HEK293 (cell line): ENCODE measurements at regions not wholly inside any gene's neighbourhood (a gene's known extent, or its start where the extent isn't known, plus 50 kb on each side); places are given as distances from the start of the nearest gene placed in this dataset.
"Not testable (repeated sequence)": the region's sequence is repeated elsewhere in the genome, so short reads cannot be mapped to it uniquely, and the experiment has no call there.

Source experiments
- CTCF ChIA-PET: fragments of 350-600 bp; formaldehyde crosslinking; extraction: SDS; loops from one replicate; lab custom pipeline; 2021; ENCODE audit warnings: antibody characterized with exemption; lab: Yijun Ruan, JAX
- POLR2A ChIA-PET: fragments of 300-600 bp; formaldehyde crosslinking; extraction: SDS; loops from one replicate; lab custom pipeline; 2020; ENCODE audit warnings: antibody characterized with exemption, inconsistent platforms; lab: Yijun Ruan, JAX
- H3K27ac ChIP-seq: fragments of 200-500 bp; sonication (Bioruptor generic); 2 replicates; pipeline ENCODE4 v1.5.1; 2014; ENCODE audit warnings: low read depth, low read length, control low read depth, inconsistent platforms; ENCODE audit errors: extremely low read depth
- H3K36me3 ChIP-seq, 2 experiments: fragments of 200-500 bp in 1 of 2; sonication (Bioruptor generic) in 1 of 2; 1 replicate in 1 of 2; 2 replicates in 1 of 2; pipeline ENCODE4 v1.5.1; 2014 to 2017; ENCODE audit warnings: inconsistent platforms in 2 of 2, low read length in 2 of 2; ENCODE audit not compliant: control insufficient read depth in 2 of 2, insufficient read depth in 1 of 2
- H3K4me1 ChIP-seq: fragments of 200-500 bp; sonication (Bioruptor generic); 2 replicates; pipeline ENCODE4 v1.5.1; 2014; ENCODE audit warnings: mild to moderate bottlenecking, low read length, inconsistent platforms; ENCODE audit not compliant: control insufficient read depth, insufficient read depth
- H3K4me3 ChIP-seq: 2 replicates; pipeline ENCODE4 v1.5.1; 2011; ENCODE audit warnings: low read depth, mild to moderate bottlenecking, control low read depth, low read length, moderate library complexity
- H3K9me3 ChIP-seq: fragments of 200-500 bp; sonication (Bioruptor generic); 2 replicates; pipeline ENCODE4 v1.5.1; 2014; ENCODE audit warnings: low read depth, low read length, inconsistent platforms; ENCODE audit not compliant: control insufficient read depth, insufficient read depth
- EGR2 ChIP-seq: fragments of 450-650 bp; formaldehyde crosslinking; IDR thresholded peaks from 2 replicates; pipeline ENCODE4 v1.5.1; 2016; ENCODE audit warnings: low read depth, missing biosample characterization, missing genetic modification characterization
- KLF1 ChIP-seq: fragments of 450-650 bp; formaldehyde crosslinking; IDR thresholded peaks from 2 replicates; pipeline ENCODE4 v1.5.1; 2016; ENCODE audit warnings: missing biosample characterization, missing genetic modification characterization
- KLF10 ChIP-seq: fragments of 450-650 bp; IDR thresholded peaks from 2 replicates; pipeline ENCODE4 v1.5.1; 2018; ENCODE audit warnings: missing biosample characterization, mild to moderate bottlenecking, missing genetic modification characterization
- MYNN ChIP-seq: fragments of 450-650 bp; formaldehyde crosslinking; IDR thresholded peaks from 2 replicates; pipeline ENCODE4 v1.5.1; 2016; ENCODE audit warnings: missing biosample characterization, missing genetic modification characterization, borderline replicate concordance
- PATZ1 ChIP-seq: fragments of 450-650 bp; formaldehyde crosslinking; IDR thresholded peaks from 2 replicates; pipeline ENCODE4 v1.5.1; 2016; ENCODE audit warnings: missing biosample characterization, missing genetic modification characterization
- PRDM1 ChIP-seq: fragments of 450-650 bp; formaldehyde crosslinking; IDR thresholded peaks from 2 replicates; pipeline ENCODE4; 2016; ENCODE audit warnings: missing biosample characterization, missing genetic modification characterization
- SALL2 ChIP-seq: fragments of 450-650 bp; formaldehyde crosslinking; IDR thresholded peaks from 2 replicates; pipeline ENCODE4 v1.5.0; 2017; ENCODE audit warnings: missing biosample characterization, mild to moderate bottlenecking, missing genetic modification characterization, borderline replicate concordance
- SP3 ChIP-seq: fragments of 450-650 bp; formaldehyde crosslinking; IDR thresholded peaks from 2 replicates; pipeline ENCODE4 v1.5.1; 2016; ENCODE audit warnings: missing biosample characterization, missing genetic modification characterization
- TCF7L2 ChIP-seq: IDR thresholded peaks from 2 replicates; pipeline ENCODE4 v1.6.1; 2011; ENCODE audit warnings: low read depth, mild to moderate bottlenecking, inconsistent platforms, low read length, moderate library complexity, borderline replicate concordance
- ZEB2 ChIP-seq: fragments of 450-650 bp; formaldehyde crosslinking; IDR thresholded peaks from 2 replicates; pipeline ENCODE4 v1.5.1; 2016; ENCODE audit warnings: missing biosample characterization, missing genetic modification characterization
- ZNF140 ChIP-seq: fragments of 450-650 bp; formaldehyde crosslinking; IDR thresholded peaks from 2 replicates; pipeline ENCODE4 v1.5.1; 2016; ENCODE audit warnings: missing biosample characterization, missing genetic modification characterization
- ZNF148 ChIP-seq: fragments of 450-650 bp; formaldehyde crosslinking; IDR thresholded peaks from 2 replicates; pipeline ENCODE4 v1.5.0; 2017; ENCODE audit warnings: missing biosample characterization, missing genetic modification characterization, borderline replicate concordance
- ZNF155 ChIP-seq: fragments of 450-650 bp; formaldehyde crosslinking; IDR thresholded peaks from 2 replicates; pipeline ENCODE4 v1.5.1; 2016; ENCODE audit warnings: missing biosample characterization, missing genetic modification characterization
- ZNF354C ChIP-seq: fragments of 450-650 bp; formaldehyde crosslinking; IDR thresholded peaks from 2 replicates; pipeline ENCODE4 v1.5.1; 2016; ENCODE audit warnings: missing biosample characterization, missing genetic modification characterization, low read depth, borderline replicate concordance
- ZNF416 ChIP-seq: fragments of 450-650 bp; formaldehyde crosslinking; IDR thresholded peaks from 2 replicates; pipeline ENCODE4 v1.5.1; 2016; ENCODE audit warnings: missing biosample characterization, missing genetic modification characterization
- ZNF521 ChIP-seq: fragments of 450-650 bp; formaldehyde crosslinking; IDR thresholded peaks from 2 replicates; pipeline ENCODE4 v1.5.1; 2017; ENCODE audit warnings: missing biosample characterization, mild to moderate bottlenecking, missing genetic modification characterization
- ZNF621 ChIP-seq: fragments of 450-650 bp; formaldehyde crosslinking; IDR thresholded peaks from 2 replicates; pipeline ENCODE4 v1.5.1; 2017; ENCODE audit warnings: missing biosample characterization, missing genetic modification characterization
- ZNF624 ChIP-seq: fragments of 450-650 bp; formaldehyde crosslinking; IDR thresholded peaks from 2 replicates; pipeline ENCODE4 v1.5.1; 2017; ENCODE audit warnings: missing biosample characterization, missing genetic modification characterization
- ZNF639 ChIP-seq: fragments of 450-650 bp; formaldehyde crosslinking; IDR thresholded peaks from 2 replicates; pipeline ENCODE4 v1.5.1; 2016; ENCODE audit warnings: missing biosample characterization, missing genetic modification characterization
- ZNF645 ChIP-seq: fragments of 450-650 bp; formaldehyde crosslinking; IDR thresholded peaks from 2 replicates; pipeline ENCODE4; 2016; ENCODE audit warnings: missing biosample characterization, missing genetic modification characterization
- ZNF660 ChIP-seq: fragments of 450-650 bp; IDR thresholded peaks from 2 replicates; pipeline ENCODE4 v1.5.1; 2018; ENCODE audit warnings: missing biosample characterization, mild to moderate bottlenecking, missing genetic modification characterization
- ZNF664 ChIP-seq: fragments of 450-650 bp; formaldehyde crosslinking; IDR thresholded peaks from 2 replicates; pipeline ENCODE4 v1.5.1; 2016; ENCODE audit warnings: missing biosample characterization, missing genetic modification characterization
- ZNF792 ChIP-seq: fragments of 450-650 bp; formaldehyde crosslinking; IDR thresholded peaks from 2 replicates; pipeline ENCODE4 v1.5.1; 2016; ENCODE audit warnings: missing biosample characterization, missing genetic modification characterization
- ZSCAN5A ChIP-seq: fragments of 450-650 bp; formaldehyde crosslinking; IDR thresholded peaks from 2 replicates; pipeline ENCODE4 v1.5.1; 2016; ENCODE audit warnings: missing biosample characterization, missing genetic modification characterization

- TF ChIP-seq ZNF639 (tag by site-specific recombination) (peak; percentile 74; the same call in 1 of the 2 replicates), ZNF621 (tag by site-specific recombination) (no peak), ZSCAN5A (tag by site-specific recombination) (no peak), ZNF792 (no peak), PRDM1 (tag by site-specific recombination) (no peak), KLF1 (peak; percentile 80), KLF10 (tag by site-specific recombination) (peak; percentile 58; the same call in 1 of the 2 replicates), ZNF624 (no peak), ZNF354C (tag by site-specific recombination) (no peak), PATZ1 (tag by site-specific recombination) (peak; percentile 100), MYNN (peak; percentile 93), ZNF521 (tag by site-specific recombination) (no peak), ZNF660 (peak; percentile 71), ZNF155 (no peak), TCF7L2 (no peak), SP3 (peak; percentile 69)
Measured at GRCh38 chr15:92803852-92804609, 96.1 kb upstream of the CHD2 start (continued).

GRCh38 chr15:92804610-92804936 is 95.6 kb upstream of the CHD2 start:
- POLR2A ChIA-PET = interaction anchor here (1.0 to 3.2 kb wide), 6 partner anchors 27 to 113 kb away, joined by 3 to 34 read pairs (median 4); no protein-coding TSS in a partner anchor

GRCh38 chr15:92805080-92805690 is 94.9 kb upstream of the CHD2 start:
- Histone ChIP-seq H3K27ac (no peak overlapping the region; the same call in 1 of the 2 replicates), H3K4me3 (no peak overlapping the region), H3K9me3 (no peaks in the 10 kb centered on the region), H3K36me3 (no peaks in the 10 kb centered on the region), H3K4me1 (peaks cover 8% of the 10 kb centered on the region; the same call in 1 of the 2 replicates)
- POLR2A ChIA-PET = interaction anchor here (0.5 to 3.2 kb wide), 3 partner anchors 77 to 132 kb away, joined by 3 to 34 read pairs (median 3); no protein-coding TSS in a partner anchor
- CTCF ChIA-PET = interaction anchor here (0.7 to 1.2 kb wide), 5 partner anchors 8 to 224 kb away, joined by 3 to 8 read pairs (median 4); no protein-coding TSS in a partner anchor
- TF ChIP-seq ZNF148 (tag by site-specific recombination) (no peak), ZNF354C (tag by site-specific recombination) (no peak), ZNF645 (tag by site-specific recombination) (no peak), EGR2 (no peak), SALL2 (tag by site-specific recombination) (no peak), ZNF664 (no peak), ZNF416 (tag by site-specific recombination) (no peak), ZNF140 (tag by site-specific recombination) (no peak)

More at GRCh38 chr15:92804610-92804936, 95.6 kb upstream of the CHD2 start:
- peak overlapping the region; percentile 78 for H3K27ac ChIP-seq
- H3K4me1 ChIP-seq, H3K4me3 ChIP-seq, H3K9me3 ChIP-seq, H3K36me3 ChIP-seq: not testable (repeated sequence)
- TF ChIP-seq ZEB2 = peak; percentile 52
- CTCF ChIA-PET = interaction anchor here (1.9 kb wide), 1 partner anchor 113 kb away, joined by 7 read pairs; no protein-coding TSS in a partner anchor
